ENCODE measurements at regions not wholly inside any gene's neighbourhood (a gene's known extent, or its start where the extent isn't known, plus 50 kb on each side); places are given as distances from the start of the nearest gene placed in this dataset.

- TF ChIP-seq CTCF (IDR thresholded peaks at IDR 0.05) (no peak), POLR2AphosphoS5 (IDR thresholded peaks at IDR 0.05) (no peak), POLR2A (IDR thresholded peaks at IDR 0.05; ENCODE audit: low read depth) (no peak), EP300 (IDR thresholded peaks at IDR 0.05) (no peak)
Measured at GRCh38 chr1:95631695-95632094, 397.7 kb downstream of the RWDD3 start.
